NCI-H524 (cell line): ENCODE measurements at regions not wholly inside any gene's neighbourhood (a gene's known extent, or its start where the extent isn't known, plus 50 kb on each side); places are given as distances from the start of the nearest gene placed in this dataset.
A peak's percentile ranks its signal among the peaks of the same experiment; 100 is the strongest.

ENCODE experiments used
- DNase-seq, 2 experiments: peaks; one replicate each; lab custom pipeline; 2025; lab: John Stamatoyannopoulos, UW

DNA sequence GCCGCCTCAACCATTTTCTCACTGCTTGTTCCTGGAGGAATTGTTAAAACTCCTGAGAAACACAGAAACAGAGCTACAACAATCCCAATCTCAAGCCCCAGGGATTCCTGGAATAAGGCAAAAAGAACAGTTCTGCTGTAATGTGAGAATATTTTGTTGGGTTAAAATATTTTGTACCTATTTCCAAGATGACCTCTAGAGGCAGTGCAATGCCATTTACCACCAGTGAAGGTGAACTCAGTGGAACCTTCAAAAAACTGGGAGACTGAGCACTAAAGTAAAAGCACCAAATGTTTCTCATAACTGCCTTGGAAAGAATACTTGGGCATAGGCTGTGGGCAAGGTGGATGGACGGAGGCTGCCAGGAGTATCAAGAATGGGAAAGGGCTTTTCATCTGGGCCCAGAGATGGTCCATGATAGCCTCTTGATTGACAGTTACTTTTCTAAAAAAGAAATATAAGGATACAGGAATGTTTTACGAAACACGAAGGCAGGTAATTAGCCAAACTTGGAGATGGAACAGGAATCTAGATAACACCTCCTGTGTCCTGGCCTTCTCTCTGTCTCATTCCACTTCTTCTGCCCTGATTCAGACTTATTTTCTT lies 334.0 kb upstream of the FLRT2 start:
- peak; percentile 15 to 22 for DNase-seq

DNA sequence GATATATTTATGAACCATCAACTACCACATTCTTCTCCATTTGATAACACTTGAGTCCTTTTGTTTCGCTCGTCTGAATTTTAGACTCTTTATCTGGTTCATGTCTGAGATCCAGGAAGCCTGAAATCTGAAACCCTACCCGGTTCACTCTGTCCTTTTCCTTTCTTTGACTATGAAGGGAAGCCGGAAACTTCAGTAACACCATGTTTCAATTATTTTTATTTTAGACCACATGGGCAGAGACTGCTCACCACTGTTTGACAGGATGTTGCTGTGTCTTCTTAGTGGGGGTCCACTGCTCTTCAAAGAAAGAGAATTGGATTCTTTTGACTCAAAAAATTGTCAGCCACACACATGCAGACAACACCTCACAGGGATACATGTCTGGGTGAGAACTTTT lies 331.9 kb upstream of the FLRT2 start:
- no peak for DNase-seq

DNA sequence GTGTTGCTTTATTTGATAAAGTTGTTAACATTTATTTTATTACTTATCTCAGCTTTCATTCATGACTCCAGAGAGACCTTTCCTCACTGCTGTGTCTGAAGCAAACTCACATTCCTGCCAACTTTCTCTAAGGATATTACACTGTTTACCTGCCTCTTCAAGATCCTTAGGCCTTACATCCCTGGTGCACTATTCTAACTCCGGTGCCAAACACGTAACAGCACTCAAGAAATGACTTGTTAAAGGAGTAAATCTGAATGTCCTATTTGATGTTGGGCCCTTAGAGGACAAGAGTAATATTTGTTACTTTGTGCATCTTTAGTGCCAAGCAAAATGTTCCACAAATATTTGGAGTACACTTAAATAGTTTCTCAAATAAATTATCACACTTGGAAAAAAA lies 324.1 kb upstream of the FLRT2 start:
- DNase-seq = no peak

DNA sequence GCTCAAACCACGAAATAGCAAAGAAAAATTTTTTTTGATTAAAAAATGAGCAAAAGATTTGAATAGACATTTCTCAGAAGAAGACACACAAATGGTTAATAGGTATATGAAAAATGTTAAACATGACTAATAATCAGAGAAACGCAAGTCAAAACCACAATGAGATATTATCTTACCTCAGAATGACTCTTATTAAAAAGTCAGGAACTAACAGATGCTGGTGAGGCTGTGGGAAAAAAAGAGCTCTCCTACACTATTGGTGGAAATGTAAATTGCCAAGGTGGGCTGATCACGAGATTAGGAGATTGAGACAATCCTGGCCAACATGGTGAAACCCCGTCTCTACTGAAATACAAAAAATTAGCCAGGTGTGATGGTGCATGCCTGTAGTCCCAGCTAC lies 315.5 kb upstream of the FLRT2 start:
- DNase-seq = no peak

DNA sequence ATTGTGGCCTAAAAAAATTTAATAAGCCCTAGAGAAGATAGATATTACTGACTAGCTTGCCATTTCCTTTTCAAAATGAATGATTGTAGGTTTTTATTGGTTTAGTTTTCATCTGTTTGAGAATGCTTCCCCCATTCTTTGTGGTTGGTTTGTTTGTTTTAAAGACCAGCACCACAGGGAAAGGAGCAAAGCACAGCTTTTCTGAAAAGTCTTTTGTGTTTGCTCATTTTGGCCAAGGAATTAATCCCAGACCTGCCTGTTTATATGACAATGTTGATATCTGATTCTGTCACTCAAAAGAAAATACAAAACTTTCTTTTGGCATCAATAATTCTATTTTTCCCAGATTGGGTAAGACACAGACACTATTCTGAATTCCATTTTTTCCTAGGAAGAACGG lies 312.5 kb upstream of the FLRT2 start:
- no peak for DNase-seq

DNA sequence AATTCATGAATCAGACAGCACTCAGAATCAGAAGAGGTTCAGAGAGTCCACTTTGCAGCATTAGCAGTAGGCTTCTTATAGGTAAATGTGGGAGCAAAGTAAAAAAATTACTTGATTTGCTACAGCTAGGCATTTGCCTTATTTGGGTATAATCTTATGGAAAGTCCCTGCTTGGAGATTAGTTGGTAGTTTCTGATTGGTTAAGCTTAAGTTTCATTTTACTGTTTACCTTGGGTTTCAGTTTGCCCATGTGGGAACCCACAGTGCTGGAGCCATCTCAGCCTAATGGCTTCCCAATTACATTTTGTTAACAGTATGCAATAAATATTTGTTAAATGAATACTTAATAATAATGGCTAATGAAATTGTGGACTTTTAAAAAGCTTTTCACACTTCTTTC lies 311.0 kb upstream of the FLRT2 start:
- no peak for DNase-seq

DNA sequence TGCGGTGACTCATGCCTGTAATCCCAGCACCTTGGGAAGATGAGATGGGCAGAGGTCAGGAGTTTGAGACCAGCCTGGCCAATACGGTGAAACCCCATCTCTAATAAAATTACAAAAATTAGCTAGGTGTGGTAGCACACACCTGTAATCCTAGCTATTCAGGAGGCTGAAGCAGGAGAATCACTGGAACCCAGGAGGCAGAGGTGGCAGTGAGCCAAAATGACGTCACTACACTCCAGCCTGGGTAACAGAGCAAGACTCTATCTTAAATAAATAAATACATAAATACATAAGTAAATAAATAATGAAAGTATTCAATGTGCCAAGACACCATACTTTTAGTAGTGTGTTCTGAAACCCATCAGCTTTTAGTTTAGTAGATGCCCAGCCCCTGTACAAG lies 308.1 kb upstream of the FLRT2 start:
- no peak for DNase-seq

DNA sequence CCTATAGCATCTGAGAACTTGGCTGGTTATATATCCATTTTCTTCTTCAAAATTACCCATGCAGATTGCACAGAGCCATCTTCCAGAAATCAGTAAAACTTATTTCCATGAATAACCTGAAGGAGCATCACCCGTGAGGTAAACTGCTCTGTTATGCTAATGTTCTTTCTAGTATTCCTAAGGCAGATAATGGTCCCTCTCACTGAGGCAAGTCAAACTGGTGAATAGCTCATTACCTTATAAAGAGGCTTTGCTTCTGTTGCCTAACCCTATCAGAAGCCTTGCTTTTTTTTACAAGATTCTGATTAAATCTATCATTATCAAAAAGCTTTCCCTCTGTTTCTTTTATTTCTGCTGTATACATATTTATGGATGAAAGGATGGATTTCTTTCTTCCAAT lies 307.6 kb upstream of the FLRT2 start:
- DNase-seq = no peak

DNA sequence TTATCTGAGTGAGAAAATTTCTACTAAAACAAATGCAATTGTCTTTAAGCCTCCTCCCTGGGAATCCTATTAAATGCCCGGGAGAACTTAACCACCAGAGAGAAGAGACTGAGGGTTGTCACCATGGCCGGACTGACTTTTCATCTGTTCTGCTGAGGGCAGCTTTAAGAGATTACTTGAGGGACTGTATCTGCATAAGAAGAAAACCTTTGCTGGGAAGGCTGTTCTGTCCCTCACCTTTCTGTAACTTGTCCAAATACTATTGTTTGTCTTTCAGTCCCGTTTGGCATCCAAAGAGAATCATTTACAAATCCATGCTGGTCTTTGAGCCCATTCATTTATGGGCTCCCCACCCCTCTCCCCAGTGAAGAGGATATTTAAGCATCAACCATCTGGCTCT lies 306.3 kb upstream of the FLRT2 start:
- DNase-seq = no peak

DNA sequence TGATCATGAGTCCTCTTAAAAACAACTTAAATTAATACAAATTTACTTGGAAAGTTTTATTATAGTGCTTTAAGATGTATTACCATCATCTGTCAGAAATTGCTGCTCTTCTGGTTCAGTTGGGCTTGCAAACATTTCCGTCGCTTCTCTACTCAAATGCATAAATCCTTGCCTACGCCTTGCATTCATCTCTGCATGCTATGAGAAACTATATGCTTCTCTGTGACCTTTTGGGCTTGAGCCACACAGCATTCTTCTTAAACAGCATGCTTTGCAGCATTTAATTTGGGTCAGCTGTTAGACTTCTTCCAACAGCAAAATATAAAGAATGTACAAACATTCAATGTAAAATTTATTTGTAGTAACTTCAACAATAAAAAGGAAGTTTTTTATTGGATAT lies 305.7 kb upstream of the FLRT2 start:
- DNase-seq = no peak

DNA sequence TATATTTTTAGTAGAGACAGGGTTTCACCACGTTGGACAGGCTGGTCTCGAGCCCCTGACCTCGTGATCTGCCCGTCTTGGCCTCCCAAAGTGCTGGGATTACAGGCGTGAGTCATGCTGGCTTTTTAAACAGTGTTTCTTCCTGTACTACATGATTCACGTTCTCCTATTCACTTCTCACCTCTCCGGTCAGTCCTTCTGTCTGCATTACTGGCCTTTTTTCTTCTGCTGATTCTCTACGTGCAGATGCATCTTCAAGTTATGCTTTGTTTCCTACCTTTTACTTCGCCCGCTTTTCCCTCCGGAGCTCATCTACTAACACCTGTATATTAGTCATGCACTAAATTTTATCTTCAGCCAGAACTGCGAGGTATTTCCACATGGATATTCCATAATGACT lies 296.2 kb upstream of the FLRT2 start:
- no peak for DNase-seq

DNA sequence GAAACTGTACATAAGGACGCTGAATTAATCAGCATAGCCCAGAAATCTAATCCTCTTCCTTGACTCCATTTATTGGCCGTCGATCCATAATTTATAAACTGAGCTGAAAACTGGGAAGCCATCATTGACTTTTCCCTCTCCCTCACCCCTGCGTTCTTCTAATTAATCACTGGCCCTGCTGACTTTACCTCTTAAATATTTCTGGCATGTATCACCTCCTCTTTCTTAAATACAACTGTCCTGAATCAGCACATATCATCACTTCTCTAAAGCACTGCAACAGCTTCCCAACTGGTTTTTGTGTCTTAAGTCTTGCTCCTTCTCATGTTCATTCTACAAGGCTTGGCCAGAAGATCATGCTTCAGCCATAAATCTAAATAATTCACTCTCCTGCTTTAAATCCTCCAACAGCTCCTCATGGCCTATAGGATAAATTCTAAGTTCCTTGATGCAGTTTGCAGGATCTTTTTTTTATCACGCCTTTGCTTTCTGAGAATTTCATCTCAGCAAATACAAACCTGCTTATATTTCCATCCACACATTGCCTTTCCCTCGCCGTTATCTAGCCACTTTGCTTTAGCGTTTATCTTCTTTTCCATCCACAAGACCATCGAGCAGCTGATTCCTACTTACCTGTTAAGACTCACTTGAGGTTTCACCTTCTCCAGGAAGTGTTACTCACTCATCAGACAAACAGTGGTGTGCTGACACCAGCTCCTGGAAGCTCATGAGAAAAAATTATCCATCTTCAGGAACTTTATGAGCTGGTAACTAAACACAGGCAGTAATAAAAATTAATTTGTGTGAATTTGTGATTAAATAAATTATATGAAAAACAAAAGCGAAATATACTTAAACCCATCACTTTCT lies 295.6 kb upstream of the FLRT2 start:
- DNase-seq = no peak

DNA sequence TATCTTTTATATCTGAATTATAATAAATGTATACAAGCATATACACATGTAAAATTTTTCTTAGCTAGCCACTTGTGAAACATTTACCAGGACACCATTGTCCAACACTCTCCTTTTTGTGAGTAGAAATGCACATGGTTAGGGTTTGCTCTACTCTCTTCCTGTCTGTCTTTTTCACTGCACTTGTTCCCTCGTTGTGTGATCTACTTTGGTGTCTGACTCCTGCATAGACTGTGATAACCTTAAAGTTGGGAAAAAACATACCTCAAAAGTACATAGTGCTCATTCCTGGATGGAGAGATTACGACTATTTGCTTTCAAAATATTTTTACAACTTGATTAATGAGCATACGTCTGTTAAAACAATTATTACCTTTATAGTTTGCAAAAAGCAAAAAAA lies 294.1 kb upstream of the FLRT2 start:
- DNase-seq = no peak

DNA sequence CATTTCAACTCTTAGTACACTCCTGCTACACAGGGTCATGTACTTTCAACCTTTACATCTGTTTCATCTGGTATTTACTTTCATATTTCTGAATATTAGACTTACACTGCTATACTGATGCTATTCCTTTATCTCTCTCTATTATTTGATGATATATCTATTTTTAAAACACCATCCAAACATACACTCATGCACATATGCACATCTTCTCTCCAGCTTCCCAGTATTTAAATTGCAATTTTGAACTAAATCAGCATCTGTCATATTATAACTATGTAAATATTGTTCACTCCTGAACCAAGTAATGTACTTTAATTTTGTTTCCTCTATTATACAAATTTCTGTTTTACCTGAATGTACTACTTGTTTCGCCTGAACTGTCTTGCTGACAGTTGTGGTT lies 293.6 kb upstream of the FLRT2 start:
- no peak for DNase-seq

DNA sequence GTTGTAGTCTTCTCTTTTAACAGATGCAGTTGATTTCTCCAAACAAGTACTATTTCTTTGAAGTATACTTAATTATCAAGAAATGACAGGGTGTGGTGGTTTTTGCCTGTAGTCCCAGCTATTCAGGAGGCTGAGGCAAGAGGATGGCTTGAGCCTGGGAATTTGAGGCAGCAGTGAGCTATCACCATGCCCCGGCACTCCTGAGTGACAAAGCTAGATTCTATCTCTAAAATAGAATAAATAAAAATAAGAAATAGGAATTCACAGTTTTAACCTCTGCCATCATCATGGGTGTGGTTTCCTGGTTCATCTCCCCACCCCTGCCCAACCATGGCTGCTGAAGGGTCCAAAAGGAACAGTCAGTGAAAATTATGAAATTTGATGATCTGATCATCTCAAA lies 290.2 kb upstream of the FLRT2 start:
- DNase-seq = no peak

DNA sequence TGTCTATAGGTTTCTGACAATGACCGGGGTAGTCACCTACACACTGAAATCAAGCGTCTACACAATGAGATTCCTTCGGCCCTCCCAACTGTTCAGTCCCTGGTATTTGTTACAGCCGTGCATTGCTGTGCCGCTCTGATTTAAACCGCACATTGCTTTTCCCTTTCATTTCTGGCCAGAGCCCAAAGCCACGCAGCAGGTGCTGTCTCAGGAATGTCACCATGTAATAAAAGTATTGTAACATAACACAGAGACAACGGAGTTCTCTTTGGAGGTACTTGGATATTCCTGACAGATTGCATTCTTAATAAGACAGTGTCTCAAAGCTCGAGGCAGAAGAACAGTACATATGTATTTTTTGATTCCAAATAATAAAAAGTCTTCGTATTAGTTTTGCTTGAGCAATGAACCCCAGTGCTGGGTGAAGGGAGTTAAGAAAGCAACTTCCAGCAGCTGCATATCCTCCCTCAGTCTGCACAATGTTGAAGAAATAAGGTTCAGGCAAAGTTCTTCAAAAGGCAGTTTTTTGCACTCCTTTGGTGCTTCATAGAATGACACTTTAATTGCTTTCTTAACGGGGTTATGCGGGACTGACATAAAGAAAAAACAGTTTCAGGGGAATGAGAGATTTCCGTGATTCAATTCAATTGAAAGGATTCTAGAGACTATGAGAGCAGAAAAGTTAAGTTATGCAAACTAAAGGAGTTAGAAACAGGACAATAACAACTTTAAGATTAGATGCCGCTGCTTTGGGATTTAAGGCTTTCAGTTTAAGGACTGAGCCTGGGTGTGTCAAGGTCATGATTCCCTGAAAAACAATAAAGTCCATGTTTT lies 288.7 kb upstream of the FLRT2 start:
- DNase-seq = no peak

DNA sequence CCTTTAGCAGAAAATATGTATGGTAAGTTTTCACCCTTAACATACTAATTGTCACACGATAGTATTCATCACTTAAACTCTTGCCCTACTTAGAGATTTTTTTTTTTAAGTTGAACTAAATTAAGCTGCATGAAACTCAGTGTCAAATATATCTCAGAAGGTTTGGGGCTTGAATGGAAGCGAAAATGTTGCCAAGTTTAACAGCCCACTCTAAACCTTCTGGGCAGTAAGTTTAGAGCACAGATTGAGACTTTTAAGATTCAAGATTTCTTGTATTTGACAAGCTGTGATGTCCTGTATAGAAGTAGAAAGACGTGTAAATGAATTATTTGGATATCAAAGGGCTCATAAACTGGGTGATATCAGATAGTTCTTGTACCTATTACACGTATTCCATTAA lies 287.3 kb upstream of the FLRT2 start:
- no peak for DNase-seq

DNA sequence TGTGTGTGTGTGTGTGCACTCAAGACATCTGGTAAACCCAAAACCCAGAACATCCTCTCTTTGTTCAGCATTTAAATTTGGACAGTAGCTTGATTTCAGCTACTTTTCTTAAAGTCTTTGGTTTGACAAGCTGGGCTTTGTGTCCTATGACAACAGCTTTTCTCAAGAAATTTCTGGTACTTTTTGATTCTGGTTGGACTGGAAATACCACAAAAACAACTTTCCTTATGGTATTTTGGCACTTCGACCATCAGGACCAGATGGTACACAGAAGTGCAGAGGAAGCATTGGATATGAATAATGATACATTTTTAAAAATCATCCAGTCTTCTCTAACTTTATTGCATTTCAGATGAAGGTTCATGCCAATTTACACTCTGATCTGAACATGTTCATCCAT lies 286.6 kb upstream of the FLRT2 start:
- no peak for DNase-seq

DNA sequence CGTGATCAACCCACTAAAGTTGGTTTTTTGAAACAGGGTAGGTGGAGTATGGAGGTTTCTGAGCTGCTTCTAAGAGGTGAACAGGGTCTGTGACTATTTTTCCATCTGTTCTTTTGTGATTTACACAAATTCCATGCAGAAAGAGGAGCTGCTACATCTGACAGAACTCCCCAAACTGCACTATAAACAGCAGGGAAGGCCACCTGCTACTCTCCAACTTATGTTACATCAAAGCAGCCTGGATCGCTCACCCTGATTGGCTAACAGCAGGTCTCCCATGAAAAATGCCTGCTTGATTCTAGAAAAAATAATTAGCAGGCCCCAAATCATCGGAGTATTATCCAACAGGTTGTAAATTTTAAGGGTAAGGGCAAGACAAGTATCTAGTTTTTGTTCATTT lies 282.9 kb upstream of the FLRT2 start:
- peak; percentile 83 to 97 for DNase-seq

DNA sequence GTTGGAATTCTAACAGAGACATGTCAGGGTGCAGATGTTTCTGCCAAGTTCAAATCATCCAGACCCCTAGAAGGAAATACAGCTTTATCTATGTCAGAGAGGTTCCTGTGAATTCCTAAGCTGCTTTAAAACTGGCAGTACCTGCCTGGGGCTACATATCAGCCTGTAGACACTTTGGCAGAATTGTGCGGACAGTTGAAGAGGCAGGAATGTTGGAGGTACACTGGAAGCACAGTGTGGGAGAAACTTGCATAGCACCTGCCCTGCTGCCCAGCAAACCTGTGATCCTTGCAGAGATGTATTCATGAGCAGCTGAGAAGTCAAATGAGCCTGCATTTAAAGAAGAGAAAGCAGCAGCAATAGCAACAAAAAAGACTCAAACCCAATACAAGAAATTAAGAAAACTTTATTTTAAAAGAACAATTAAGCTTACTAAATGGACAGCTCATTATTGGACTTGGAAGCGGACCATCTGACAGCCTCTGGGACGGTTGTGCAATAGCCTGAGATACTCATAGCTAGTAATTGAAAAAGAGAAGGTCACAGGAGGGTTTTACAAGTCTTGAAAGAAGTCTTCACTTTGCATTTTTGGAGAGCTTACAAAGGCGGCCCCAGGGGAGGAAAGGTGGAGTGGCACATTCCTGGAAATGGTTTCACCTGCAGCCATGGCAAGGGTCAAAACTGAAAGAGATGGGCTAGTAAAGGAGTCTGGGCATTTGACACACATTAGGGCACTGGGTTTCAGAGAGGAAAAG lies 280.9 kb upstream of the FLRT2 start:
- no peak for DNase-seq

DNA sequence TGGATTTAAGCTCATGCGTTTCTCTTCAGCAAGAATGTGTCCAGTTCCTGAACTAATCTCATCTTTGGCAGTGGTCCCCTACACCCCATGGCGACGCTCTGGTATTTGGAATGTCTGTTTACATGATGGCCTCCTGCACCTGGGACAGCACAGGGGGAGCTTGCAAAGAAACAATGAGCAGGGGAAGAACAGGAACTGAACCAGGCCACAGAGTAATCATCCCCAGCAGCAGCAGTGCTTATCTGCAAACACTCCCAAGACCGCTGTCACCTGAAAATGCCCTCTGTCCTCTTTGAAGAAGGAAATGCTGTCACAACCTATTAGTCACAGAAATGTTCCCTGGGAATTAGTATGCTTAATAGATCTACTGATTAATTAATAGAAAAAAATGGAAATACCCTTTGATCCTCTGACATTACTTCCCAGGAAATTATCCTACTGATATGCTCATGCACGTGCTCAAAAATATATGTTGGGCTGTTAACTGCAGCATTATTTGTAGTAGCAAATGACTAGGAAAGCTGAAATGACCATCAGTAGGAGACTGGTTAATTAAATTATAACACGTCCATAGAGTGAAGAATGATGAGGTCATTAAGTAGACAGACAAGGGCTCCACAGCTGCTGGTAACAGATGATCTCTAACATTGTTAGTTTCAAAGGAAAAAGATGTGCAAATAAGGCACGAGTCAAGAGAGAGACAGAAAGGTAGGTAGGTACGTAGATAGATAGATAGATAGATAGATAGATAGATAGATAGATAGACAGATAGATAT lies 279.3 kb upstream of the FLRT2 start:
- peak in 1 of 2 experiments; percentile 61 for DNase-seq
